Suprapubic skin (tissue), 4 donors: ENCODE measurements at regions not wholly inside any gene's neighbourhood (a gene's known extent, or its start where the extent isn't known, plus 50 kb on each side); places are given as distances from the start of the nearest gene placed in this dataset.
"Not testable (repeated sequence)": the region's sequence is repeated elsewhere in the genome, so short reads cannot be mapped to it uniquely, and the experiment has no call there.

Experiments
- DNase-seq, 2 donors: peaks; one replicate each; pipeline ENCODE4 v3.0.0-alpha.2; 2019; ENCODE audit warnings: low spot score in 2 of 2
- H3K27ac ChIP-seq: fragments of 200-600 bp; sonication (generic); one replicate; pipeline ENCODE4 v1.5.1; 2019
- H3K27me3 ChIP-seq: fragments of 200-600 bp; sonication (generic); one replicate; pipeline ENCODE4 v1.5.1; 2019
- H3K36me3 ChIP-seq: fragments of 200-600 bp; sonication (generic); one replicate; pipeline ENCODE4 v1.5.1; 2019
- H3K4me1 ChIP-seq: fragments of 200-600 bp; sonication (generic); one replicate; pipeline ENCODE4 v1.5.1; 2019
- H3K4me3 ChIP-seq: fragments of 200-600 bp; sonication (generic); one replicate; pipeline ENCODE4 v1.5.1; 2019; ENCODE audit warnings: mild to moderate bottlenecking
- H3K9me3 ChIP-seq: fragments of 200-600 bp; sonication (generic); one replicate; pipeline ENCODE4 v1.5.1; 2019
- CTCF ChIP-seq, 2 donors: fragments of 200-600 bp in 1 of 2; fragments of 450-650 bp in 1 of 2; sonication (generic) in 1 of 2; IDR thresholded peaks; one replicate each; pipeline ENCODE4 v1.5.1; 2016 to 2019; ENCODE audit warnings: antibody characterized with exemption in 2 of 2, mild to moderate bottlenecking in 1 of 2, moderate library complexity in 1 of 2
- EP300 ChIP-seq: sonication (generic); formaldehyde crosslinking; IDR thresholded peaks from one replicate; pipeline ENCODE4 v1.6.1; 2017; ENCODE audit warnings: antibody characterized with exemption
- POLR2A ChIP-seq, 2 donors: fragments of 450-650 bp; IDR thresholded peaks; one replicate each; pipeline ENCODE4 v1.6.1; 2017; ENCODE audit warnings: antibody characterized with exemption in 2 of 2, mild to moderate bottlenecking in 2 of 2, moderate library complexity in 2 of 2
- POLR2AphosphoS5 ChIP-seq, 3 donors: sonication (generic); formaldehyde crosslinking; IDR thresholded peaks; one replicate each; pipeline ENCODE4 v1.6.1; 2017; ENCODE audit warnings: antibody characterized with exemption in 3 of 3
- WGBS: methylation state at CpG from one replicate; pipeline ENCODE4 v1.1.5; 2018; 5-methylcytosine and 5-hydroxymethylcytosine counted together

DNA sequence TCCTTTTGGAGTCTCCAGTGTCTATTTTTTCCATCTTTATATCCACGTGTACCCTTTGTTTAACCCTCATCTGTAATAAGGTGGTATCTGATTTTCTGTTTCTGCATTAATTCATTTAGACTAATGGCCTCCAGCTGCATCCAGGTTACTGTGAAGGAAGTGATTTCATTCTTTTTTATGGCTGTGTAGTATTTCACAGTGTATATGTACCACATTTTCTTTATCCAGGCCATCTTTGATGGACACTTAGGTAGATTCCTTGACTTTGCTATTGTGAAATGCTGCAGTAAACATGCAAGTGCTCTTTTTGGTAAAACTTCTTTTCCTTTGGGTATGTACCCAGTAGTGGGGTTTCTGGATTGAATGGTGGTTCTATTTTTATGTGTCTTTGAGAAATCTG is 128.0 kb upstream of the MTPN start:
- TF ChIP-seq CTCF (IDR thresholded peaks at IDR 0.05) (no peak), POLR2AphosphoS5 (IDR thresholded peaks at IDR 0.05) (no peak), POLR2A (IDR thresholded peaks at IDR 0.05) (no peak), EP300 (no peak)
- H3K4me1 ChIP-seq, result no peaks in the 10 kb centered on the region
- DNase-seq, result no peak
- H3K9me3 ChIP-seq, result no peaks in the 10 kb centered on the region
- H3K27me3 ChIP-seq, result no peaks in the 10 kb centered on the region
- WGBS, result 77% methylated on average over 1 of the region's 1 CpG
- H3K36me3 ChIP-seq, result no peaks in the 10 kb centered on the region
- H3K4me3 ChIP-seq, result no peak overlapping the region
- H3K27ac ChIP-seq, result no peak overlapping the region

DNA sequence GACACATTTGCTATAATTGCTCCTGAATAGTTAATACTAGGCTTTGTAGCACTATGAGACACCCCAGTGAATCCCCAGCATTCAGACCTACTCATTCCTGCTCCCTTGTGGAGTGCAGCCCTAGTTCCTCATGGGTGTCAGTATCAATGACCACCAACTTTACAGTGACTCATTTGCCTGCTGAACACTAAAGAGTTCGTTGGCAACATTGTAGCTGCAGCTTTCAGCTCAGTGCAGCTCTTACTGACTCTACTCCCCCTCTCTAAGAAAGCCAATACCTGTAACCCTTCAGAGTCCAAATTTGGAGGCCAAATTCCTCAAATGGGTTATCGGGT is 127.1 kb upstream of the MTPN start:
- Histone ChIP-seq H3K4me1 (no peaks in the 10 kb centered on the region), H3K9me3 (no peaks in the 10 kb centered on the region), H3K4me3 (no peak overlapping the region), H3K27me3 (no peaks in the 10 kb centered on the region), H3K27ac (no peak overlapping the region), H3K36me3 (no peaks in the 10 kb centered on the region)
- TF ChIP-seq POLR2A (IDR thresholded peaks at IDR 0.05), result no peak
- no peak for TF ChIP-seq CTCF (IDR thresholded peaks at IDR 0.05)
- TF ChIP-seq EP300, result no peak
- TF ChIP-seq POLR2AphosphoS5 (IDR thresholded peaks at IDR 0.05), result no peak
- 61% methylated on average over 2 of the region's 2 CpGs for WGBS
- DNase-seq, result no peak

GRCh38 chr7:136103545-136104268 is 126.5 kb upstream of the MTPN start:
- Histone ChIP-seq H3K4me1 (no peaks in the 10 kb centered on the region), H3K36me3 (no peaks in the 10 kb centered on the region), H3K9me3 (no peaks in the 10 kb centered on the region), H3K4me3 (no peak overlapping the region), H3K27me3 (no peaks in the 10 kb centered on the region), H3K27ac (no peak overlapping the region)
- 94% methylated on average over 2 of the region's 2 CpGs for WGBS
- no peak for TF ChIP-seq EP300
- TF ChIP-seq CTCF (IDR thresholded peaks at IDR 0.05), result no peak
- TF ChIP-seq POLR2AphosphoS5 (IDR thresholded peaks at IDR 0.05), result no peak
- TF ChIP-seq POLR2A (IDR thresholded peaks at IDR 0.05), result no peak
- no peak for DNase-seq

DNA sequence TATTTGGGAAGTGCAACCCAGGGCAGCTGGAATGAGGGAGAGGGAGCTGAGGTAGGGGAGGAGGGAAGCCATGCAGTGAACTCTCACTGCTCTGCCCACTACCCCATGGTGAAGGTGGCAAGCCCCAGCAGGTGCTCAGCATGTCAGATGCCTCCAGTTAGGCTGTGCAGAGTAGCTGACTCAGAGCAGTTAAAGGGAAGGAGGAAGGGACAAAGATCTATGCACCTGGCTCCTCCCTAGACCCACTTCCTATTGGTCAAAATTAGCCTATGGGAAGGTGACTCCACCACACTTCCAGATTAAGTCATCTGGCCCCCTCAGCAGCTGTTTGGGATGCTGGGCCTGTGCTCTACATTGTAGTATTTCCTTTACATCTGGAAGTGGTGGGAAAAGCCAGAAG is 125.7 kb upstream of the MTPN start:
- Histone ChIP-seq H3K9me3 (no peaks in the 10 kb centered on the region), H3K4me3 (no peak overlapping the region), H3K27me3 (no peaks in the 10 kb centered on the region), H3K27ac (no peak overlapping the region), H3K36me3 (no peaks in the 10 kb centered on the region), H3K4me1 (no peaks in the 10 kb centered on the region)
- TF ChIP-seq EP300 (no peak), POLR2AphosphoS5 (IDR thresholded peaks at IDR 0.05) (no peak), POLR2A (IDR thresholded peaks at IDR 0.05) (no peak), CTCF (IDR thresholded peaks at IDR 0.05) (no peak)
- DNase-seq, result no peak

GRCh38 chr7:136092714-136093113 is 115.6 kb upstream of the MTPN start:
- H3K27ac ChIP-seq, DNase-seq, H3K4me1 ChIP-seq, H3K36me3 ChIP-seq, H3K27me3 ChIP-seq, H3K9me3 ChIP-seq, H3K4me3 ChIP-seq: not testable (repeated sequence)
- WGBS, result 79% methylated on average over 5 of the region's 5 CpGs

- Histone ChIP-seq H3K9me3 (no peaks in the 10 kb centered on the region), H3K27me3 (no peaks in the 10 kb centered on the region), H3K27ac (no peak overlapping the region), H3K4me1 (no peaks in the 10 kb centered on the region), H3K4me3 (no peak overlapping the region), H3K36me3 (no peaks in the 10 kb centered on the region)
- 68% methylated on average over 1 of the region's 1 CpG for WGBS
- no peak for DNase-seq
- TF ChIP-seq POLR2A (IDR thresholded peaks at IDR 0.05) (no peak), CTCF (IDR thresholded peaks at IDR 0.05) (no peak), POLR2AphosphoS5 (IDR thresholded peaks at IDR 0.05) (no peak), EP300 (no peak)
These were observed 110.7 kb upstream of the MTPN start for GRCh38 chr7:136087881-136088280.
